ENCODE measurements at regions not wholly inside any gene's neighbourhood (a gene's known extent, or its start where the extent isn't known, plus 50 kb on each side); places are given as distances from the start of the nearest gene placed in this dataset.

GRCh38 chr7:3138206-3138605, 94.5 kb upstream of the CARD11 start:
- H3K4me3 Mint-ChIP-seq = no peak overlapping the region
- ATAC-seq (no peak), DNase-seq (ENCODE audit: low spot score) (no peak)
- no peaks in the 10 kb centered on the region for H3K27me3 Mint-ChIP-seq (ENCODE audit: low read depth)
- ChIA-PET CTCF (no interaction called here), POLR2A (no interaction called here)
- 0 out of 2 replicates have a peak, but pooled peaks cover 8% of the 10 kb centered on the region for H3K9me3 Mint-ChIP-seq
- no peaks in the 10 kb centered on the region for H3K36me3 Mint-ChIP-seq
- H3K27ac Mint-ChIP-seq = no peak overlapping the region
- TF ChIP-seq ERG (CRISPR knock-in tag; IDR thresholded peaks at IDR 0.05) (no peak), PRDM15 (CRISPR knock-in tag; IDR thresholded peaks at IDR 0.05) (no peak), USF1 (CRISPR knock-in tag; IDR thresholded peaks at IDR 0.05) (no peak), GABPB1 (CRISPR knock-in tag; IDR thresholded peaks at IDR 0.05) (no peak)
- peaks cover 28% of the 10 kb centered on the region for H3K4me1 Mint-ChIP-seq

GRCh38 chr7:3138997-3139396, 95.3 kb upstream of the CARD11 start:
- Mint-ChIP-seq H3K4me1 (peaks cover 30% of the 10 kb centered on the region), H3K27me3 (ENCODE audit: low read depth) (no peaks in the 10 kb centered on the region), H3K9me3 (0 out of 2 replicates have a peak, but pooled peaks cover 8% of the 10 kb centered on the region), H3K4me3 (no peak overlapping the region), H3K36me3 (no peaks in the 10 kb centered on the region), H3K27ac (no peak overlapping the region)
- DNase-seq (ENCODE audit: low spot score) = no peak
- no peak for ATAC-seq
- ChIA-PET POLR2A (no interaction called here), CTCF (no interaction called here)
- TF ChIP-seq USF2 (CRISPR knock-in tag; IDR thresholded peaks at IDR 0.05) (no peak), EMX1 (CRISPR knock-in tag; IDR thresholded peaks at IDR 0.05) (no peak), MXD4 (CRISPR knock-in tag; IDR thresholded peaks at IDR 0.05; ENCODE audit: borderline replicate concordance) (no peak), ZNF232 (CRISPR knock-in tag; IDR thresholded peaks at IDR 0.05) (no peak), MYBL2 (CRISPR knock-in tag; IDR thresholded peaks at IDR 0.05) (no peak)

GRCh38 chr7:3140834-3141233, 97.2 kb upstream of the CARD11 start:
- ATAC-seq = no peak
- peaks cover 22% of the 10 kb centered on the region for H3K4me1 Mint-ChIP-seq
- CTCF ChIA-PET = no interaction called here
- POLR2A ChIA-PET = interaction anchor here (0.5 to 0.6 kb wide), 2 partner anchors 57 to 1114 kb away, joined by 3 to 4 read pairs; no protein-coding TSS in a partner anchor
- 0 out of 2 replicates have a peak, but pooled peaks cover 8% of the 10 kb centered on the region for H3K9me3 Mint-ChIP-seq
- no peaks in the 10 kb centered on the region for H3K36me3 Mint-ChIP-seq
- H3K27me3 Mint-ChIP-seq (ENCODE audit: low read depth) = no peaks in the 10 kb centered on the region
- no peak overlapping the region for H3K4me3 Mint-ChIP-seq
- no peak overlapping the region for H3K27ac Mint-ChIP-seq
- DNase-seq (ENCODE audit: low spot score) = no peak
- TF ChIP-seq AFF4 (CRISPR knock-in tag; IDR thresholded peaks at IDR 0.05; ENCODE audit: borderline replicate concordance) (no peak), CTCF (IDR thresholded peaks at IDR 0.05) (no peak), ZSCAN18 (CRISPR knock-in tag; IDR thresholded peaks at IDR 0.05) (no peak), ATF3 (CRISPR knock-in tag; conservative IDR thresholded peaks at IDR 0.05) (no peak), FOXK1 (CRISPR knock-in tag; IDR thresholded peaks at IDR 0.05) (no peak), CDX4 (CRISPR knock-in tag; IDR thresholded peaks at IDR 0.05; ENCODE audit: borderline replicate concordance) (no peak), SOX15 (CRISPR knock-in tag; IDR thresholded peaks at IDR 0.05) (no peak)

Measured in WTC11 (cell line).